GM12865 (cell line): ENCODE measurements at regions not wholly inside any gene's neighbourhood (a gene's known extent, or its start where the extent isn't known, plus 50 kb on each side); places are given as distances from the start of the nearest gene placed in this dataset.

Source experiments
- DNase-seq: peaks from one replicate; pipeline ENCODE4 v3.0.0; 2010; ENCODE audit warnings: low read depth
- H3K4me3 ChIP-seq: 2 replicates; pipeline ENCODE4 v1.5.1; 2011; ENCODE audit warnings: mild to moderate bottlenecking, low read depth, low read length, control low read depth
- TF ChIP-seq, protein P1 (sequence below): IDR thresholded peaks from 2 replicates; pipeline ENCODE4 v1.5.1; 2011; ENCODE audit warnings: low read length, control low read depth, low read depth, inconsistent platforms; ENCODE audit not compliant: insufficient read depth; ENCODE audit errors: missing control alignments

DNA sequence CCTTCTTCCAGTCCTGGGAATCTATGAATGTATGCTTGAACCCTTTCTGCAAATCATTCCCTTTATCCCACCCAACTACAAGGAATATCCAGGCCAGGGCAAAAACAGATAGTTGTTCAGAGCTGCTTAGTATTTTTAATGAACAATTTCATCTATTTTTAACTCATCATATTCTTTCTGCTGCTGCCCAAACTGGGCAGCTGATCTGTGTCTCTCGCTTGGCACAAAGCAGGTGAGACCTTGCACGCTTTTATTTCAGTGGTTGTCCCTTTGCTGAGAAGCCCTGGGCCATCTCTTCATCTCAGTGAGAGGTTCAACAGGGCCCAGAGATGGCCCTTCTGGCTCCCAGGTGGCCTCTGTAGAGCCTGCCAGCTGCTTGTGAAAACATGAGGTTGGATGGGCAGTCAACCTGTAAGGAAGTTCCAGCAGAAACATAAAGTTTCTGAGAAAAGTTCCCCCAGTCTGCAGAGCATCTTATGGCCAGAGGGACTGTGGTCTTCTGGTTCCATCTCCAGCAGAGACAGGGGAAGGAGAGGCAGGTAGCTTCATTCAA lies 57.5 kb downstream of the MYCN start:
- H3K4me3 ChIP-seq: no peak overlapping the region
- DNase-seq: no peak
- TF ChIP-seq, protein P1, sequence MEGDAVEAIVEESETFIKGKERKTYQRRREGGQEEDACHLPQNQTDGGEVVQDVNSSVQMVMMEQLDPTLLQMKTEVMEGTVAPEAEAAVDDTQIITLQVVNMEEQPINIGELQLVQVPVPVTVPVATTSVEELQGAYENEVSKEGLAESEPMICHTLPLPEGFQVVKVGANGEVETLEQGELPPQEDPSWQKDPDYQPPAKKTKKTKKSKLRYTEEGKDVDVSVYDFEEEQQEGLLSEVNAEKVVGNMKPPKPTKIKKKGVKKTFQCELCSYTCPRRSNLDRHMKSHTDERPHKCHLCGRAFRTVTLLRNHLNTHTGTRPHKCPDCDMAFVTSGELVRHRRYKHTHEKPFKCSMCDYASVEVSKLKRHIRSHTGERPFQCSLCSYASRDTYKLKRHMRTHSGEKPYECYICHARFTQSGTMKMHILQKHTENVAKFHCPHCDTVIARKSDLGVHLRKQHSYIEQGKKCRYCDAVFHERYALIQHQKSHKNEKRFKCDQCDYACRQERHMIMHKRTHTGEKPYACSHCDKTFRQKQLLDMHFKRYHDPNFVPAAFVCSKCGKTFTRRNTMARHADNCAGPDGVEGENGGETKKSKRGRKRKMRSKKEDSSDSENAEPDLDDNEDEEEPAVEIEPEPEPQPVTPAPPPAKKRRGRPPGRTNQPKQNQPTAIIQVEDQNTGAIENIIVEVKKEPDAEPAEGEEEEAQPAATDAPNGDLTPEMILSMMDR: no peak

DNA sequence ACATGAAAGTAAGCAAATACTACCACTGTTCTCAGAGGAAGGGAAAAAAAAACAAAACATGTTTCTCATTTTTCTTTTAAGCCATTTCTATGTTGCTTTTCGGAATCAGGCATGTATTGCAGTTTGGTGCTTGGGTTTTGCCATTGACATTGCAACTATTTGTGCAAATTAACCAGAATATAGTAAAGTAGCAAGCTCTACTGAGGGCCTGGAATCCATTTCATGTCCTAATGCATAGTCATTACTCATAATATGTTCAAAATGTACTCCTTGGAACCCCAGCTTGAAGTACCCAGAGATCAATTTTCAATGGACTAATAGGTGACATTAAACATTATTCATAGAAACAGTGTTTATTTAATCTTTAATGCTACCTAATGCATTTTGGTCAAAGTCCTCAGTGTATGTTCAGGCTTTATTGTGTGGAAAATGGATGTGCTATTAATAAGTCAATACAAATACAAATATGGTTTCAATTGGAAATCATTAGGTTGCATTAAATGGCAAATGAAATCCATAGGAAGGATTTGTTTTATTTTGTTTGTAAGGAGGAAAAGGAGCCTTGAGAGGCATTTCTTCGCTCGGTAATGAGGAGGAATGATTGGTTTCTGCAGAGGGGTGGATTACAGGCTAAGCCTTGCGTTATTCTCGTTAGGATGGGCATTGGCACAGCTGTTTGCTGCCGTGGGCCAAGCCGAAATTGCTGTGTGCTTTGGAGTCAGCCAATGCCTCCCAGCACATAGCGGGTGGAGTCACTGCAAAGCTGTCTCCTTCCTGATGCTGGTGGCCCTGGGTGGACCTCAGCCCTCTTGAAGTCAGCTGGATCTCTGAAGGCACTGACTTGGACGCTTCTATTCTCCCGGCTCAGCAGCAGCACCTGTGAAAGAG lies 56.4 kb downstream of the MYCN start:
- TF ChIP-seq, protein P1: no peak
- no peak for DNase-seq
- no peak overlapping the region for H3K4me3 ChIP-seq
